ENCODE measurements at regions not wholly inside any gene's neighbourhood (a gene's known extent, or its start where the extent isn't known, plus 50 kb on each side); places are given as distances from the start of the nearest gene placed in this dataset.
A peak's percentile ranks its signal among the peaks of the same experiment; 100 is the strongest.

GRCh38 chr6:120916844-120917243, 417.4 kb downstream of the TBC1D32 start:
- no peaks in the 10 kb centered on the region for H4K20me1 ChIP-seq (ENCODE audit: control insufficient read depth, insufficient read depth, insufficient read length)
- H3K27ac ChIP-seq (ENCODE audit: insufficient read length, low read depth, low read length): no peak overlapping the region
- no peak for DNase-seq
- H4K91ac ChIP-seq (ENCODE audit: insufficient read length, low read depth, low read length): no peak overlapping the region
- no peaks in the 10 kb centered on the region for H3K23me2 ChIP-seq (ENCODE audit: insufficient read length, low read depth, low read length, poor library complexity, severe bottlenecking)
- no peaks in the 10 kb centered on the region for H3K27me3 ChIP-seq (ENCODE audit: insufficient read depth, low read length)
- H2BK12ac ChIP-seq (ENCODE audit: insufficient read length, low read depth, low read length): no peak overlapping the region
- H4K8ac ChIP-seq (replicated peaks; ENCODE audit: insufficient read length, low read depth, low read length): no peak overlapping the region
- H2AFZ ChIP-seq (ENCODE audit: low read length): peak overlapping the region; percentile 15
- Mint-ChIP-seq H3K27ac (peak overlapping the region in 1 of 3 experiments; percentile 48; a peak in 2 of 7 replicates), H3K4me1 (peaks cover 0 to 8% of the 10 kb centered on the region in 2 experiments; a peak in 2 of 4 replicates), H3K36me3 (ENCODE audit: insufficient read depth in 1 of 3, low read depth in 3 of 3) (no peaks in the 10 kb centered on the region), H3K9me3 (no peaks in the 10 kb centered on the region), H3K27me3 (ENCODE audit: low read depth) (no peaks in the 10 kb centered on the region), H3K4me3 (no peak overlapping the region)
- no peak overlapping the region for H3K4me2 ChIP-seq (ENCODE audit: insufficient read depth, insufficient read length, low read length)
- no peak overlapping the region for H2BK120ac ChIP-seq (ENCODE audit: low read depth, low read length, poor library complexity, severe bottlenecking)
- no peak overlapping the region for H3T11ph ChIP-seq (ENCODE audit: low read length)
- no peak overlapping the region for H3K14ac ChIP-seq (ENCODE audit: insufficient read depth, low read length)
- TF ChIP-seq CTCF (conservative IDR thresholded peaks at IDR 0.05): no peak
- H3K79me1 ChIP-seq (ENCODE audit: insufficient read depth, low read depth, low read length, poor library complexity, severe bottlenecking): no peaks in the 10 kb centered on the region
- no peak overlapping the region for H3K4ac ChIP-seq (ENCODE audit: low read depth, low read length)
- H3K23ac ChIP-seq (ENCODE audit: insufficient read length, low read depth, low read length): no peak overlapping the region
- no peaks in the 10 kb centered on the region for H3K9me3 ChIP-seq (ENCODE audit: control insufficient read depth, low read depth, low read length)
- WGBS (ENCODE audit: extremely low coverage, insufficient read length, low lambda C conversion rate): no CpG with 5 or more reads among the region's 2 CpGs
- no peak overlapping the region for H2BK5ac ChIP-seq (ENCODE audit: insufficient read length, low read length)
- no peak overlapping the region for H3K56ac ChIP-seq (ENCODE audit: insufficient read length, low read depth, low read length)
- H2BK15ac ChIP-seq (ENCODE audit: low read depth, low read length): no peak overlapping the region
- no peak overlapping the region for H2BK20ac ChIP-seq (ENCODE audit: low read depth, low read length, poor library complexity, severe bottlenecking)
- H3K4me1 ChIP-seq (ENCODE audit: insufficient read depth, low read length): no peaks in the 10 kb centered on the region
- H3K18ac ChIP-seq (ENCODE audit: insufficient read length, low read depth, low read length): no peak overlapping the region
- no peak overlapping the region for H4K5ac ChIP-seq (ENCODE audit: insufficient read length, low read depth, low read length)
- H3K9ac ChIP-seq (ENCODE audit: extremely low read depth, insufficient read length, low read length): no peak overlapping the region
- H3K79me2 ChIP-seq (ENCODE audit: insufficient read depth, low read length): no peaks in the 10 kb centered on the region
- H2AK5ac ChIP-seq (ENCODE audit: insufficient read length, low read length): no peak overlapping the region

All from H9 (cell line).